KMS-11 (cell line): ENCODE measurements at regions not wholly inside any gene's neighbourhood (a gene's known extent, or its start where the extent isn't known, plus 50 kb on each side); places are given as distances from the start of the nearest gene placed in this dataset.
"Not testable (repeated sequence)": the region's sequence is repeated elsewhere in the genome, so short reads cannot be mapped to it uniquely, and the experiment has no call there.

Experiments
- H2AFZ ChIP-seq: fragments of 200-600 bp; sonication (generic); 2 replicates; pipeline ENCODE4 v1.6.1; 2016; ENCODE audit warnings: antibody characterized with exemption, mixed run types, low read depth
- H3K27ac ChIP-seq: fragments of 200-600 bp; sonication (generic); 2 replicates; pipeline ENCODE4 v1.6.1; 2016; ENCODE audit warnings: mild to moderate bottlenecking, mixed run types
- H3K27me3 ChIP-seq: fragments of 200-600 bp; sonication (generic); 2 replicates; pipeline ENCODE4 v1.6.1; 2017; ENCODE audit warnings: mild to moderate bottlenecking, low read depth, mixed run types, moderate library complexity; ENCODE audit not compliant: insufficient read depth
- H3K36me3 ChIP-seq: fragments of 200-600 bp; sonication (generic); 2 replicates; pipeline ENCODE4 v1.6.1; 2017; ENCODE audit warnings: mild to moderate bottlenecking, mixed run types; ENCODE audit not compliant: insufficient read depth
- H3K4me1 ChIP-seq: fragments of 200-600 bp; sonication (generic); 2 replicates; pipeline ENCODE4 v1.6.1; 2016; ENCODE audit warnings: mild to moderate bottlenecking, low read depth, mixed run types; ENCODE audit not compliant: poor library complexity, severe bottlenecking
- H3K4me2 ChIP-seq: fragments of 200-600 bp; sonication (generic); 2 replicates; pipeline ENCODE4 v1.7.0; 2016; ENCODE audit warnings: mild to moderate bottlenecking, mixed run types
- H3K4me3 ChIP-seq: fragments of 200-600 bp; sonication (generic); IDR thresholded peaks from 2 replicates; pipeline ENCODE4 v1.6.1; 2017; ENCODE audit warnings: low read depth, low read length, mixed read lengths; ENCODE audit not compliant: insufficient read depth
- H3K79me2 ChIP-seq: fragments of 200-600 bp; sonication (generic); 2 replicates; pipeline ENCODE4 v1.6.1; 2016; ENCODE audit warnings: low read depth, mixed run types; ENCODE audit not compliant: insufficient read depth
- H3K9ac ChIP-seq: fragments of 200-600 bp; sonication (generic); 2 replicates; pipeline ENCODE4 v1.6.1; 2016; ENCODE audit warnings: mild to moderate bottlenecking, mixed run types
- H4K20me1 ChIP-seq: fragments of 200-600 bp; sonication (generic); 2 replicates; pipeline ENCODE4 v1.6.1; 2016; ENCODE audit warnings: mild to moderate bottlenecking, mixed run types; ENCODE audit not compliant: insufficient read depth
- TF ChIP-seq, protein P1 (sequence below): fragments of 200-600 bp; sonication (generic); conservative IDR thresholded peaks from 2 replicates; pipeline ENCODE4 v1.6.1; 2017; ENCODE audit warnings: low read depth, mild to moderate bottlenecking, antibody characterized with exemption, low read length, moderate library complexity, mixed read lengths

GRCh38 chr10:30133198-30133597 lies 73.8 kb upstream of the JCAD start:
- no peaks in the 10 kb centered on the region for H4K20me1 ChIP-seq
- H3K79me2 ChIP-seq = no peaks in the 10 kb centered on the region
- H2AFZ ChIP-seq = no peak overlapping the region
- H3K9ac ChIP-seq = no peak overlapping the region
- TF ChIP-seq, protein P1, sequence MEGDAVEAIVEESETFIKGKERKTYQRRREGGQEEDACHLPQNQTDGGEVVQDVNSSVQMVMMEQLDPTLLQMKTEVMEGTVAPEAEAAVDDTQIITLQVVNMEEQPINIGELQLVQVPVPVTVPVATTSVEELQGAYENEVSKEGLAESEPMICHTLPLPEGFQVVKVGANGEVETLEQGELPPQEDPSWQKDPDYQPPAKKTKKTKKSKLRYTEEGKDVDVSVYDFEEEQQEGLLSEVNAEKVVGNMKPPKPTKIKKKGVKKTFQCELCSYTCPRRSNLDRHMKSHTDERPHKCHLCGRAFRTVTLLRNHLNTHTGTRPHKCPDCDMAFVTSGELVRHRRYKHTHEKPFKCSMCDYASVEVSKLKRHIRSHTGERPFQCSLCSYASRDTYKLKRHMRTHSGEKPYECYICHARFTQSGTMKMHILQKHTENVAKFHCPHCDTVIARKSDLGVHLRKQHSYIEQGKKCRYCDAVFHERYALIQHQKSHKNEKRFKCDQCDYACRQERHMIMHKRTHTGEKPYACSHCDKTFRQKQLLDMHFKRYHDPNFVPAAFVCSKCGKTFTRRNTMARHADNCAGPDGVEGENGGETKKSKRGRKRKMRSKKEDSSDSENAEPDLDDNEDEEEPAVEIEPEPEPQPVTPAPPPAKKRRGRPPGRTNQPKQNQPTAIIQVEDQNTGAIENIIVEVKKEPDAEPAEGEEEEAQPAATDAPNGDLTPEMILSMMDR = no peak
- H3K4me1 ChIP-seq = no peaks in the 10 kb centered on the region
- no peaks in the 10 kb centered on the region for H3K36me3 ChIP-seq
- no peaks in the 10 kb centered on the region for H3K27me3 ChIP-seq
- H3K27ac ChIP-seq = no peak overlapping the region
- no peak overlapping the region for H3K4me2 ChIP-seq
- no peak overlapping the region for H3K4me3 ChIP-seq

- not testable (repeated sequence) for H3K79me2 ChIP-seq, H2AFZ ChIP-seq, H3K27ac ChIP-seq, H3K27me3 ChIP-seq, H3K4me1 ChIP-seq, H3K4me2 ChIP-seq, H3K36me3 ChIP-seq, H3K9ac ChIP-seq, H3K4me3 ChIP-seq, H4K20me1 ChIP-seq
These were observed 72.0 kb upstream of the JCAD start for GRCh38 chr10:30131369-30131768.

- H3K4me3 ChIP-seq, H3K4me1 ChIP-seq, H3K4me2 ChIP-seq, H3K79me2 ChIP-seq, H3K27me3 ChIP-seq, H3K9ac ChIP-seq, H3K27ac ChIP-seq, H3K36me3 ChIP-seq, H2AFZ ChIP-seq, H4K20me1 ChIP-seq: not testable (repeated sequence)
These were observed 69.9 kb upstream of the JCAD start for GRCh38 chr10:30129326-30129725.

DNA sequence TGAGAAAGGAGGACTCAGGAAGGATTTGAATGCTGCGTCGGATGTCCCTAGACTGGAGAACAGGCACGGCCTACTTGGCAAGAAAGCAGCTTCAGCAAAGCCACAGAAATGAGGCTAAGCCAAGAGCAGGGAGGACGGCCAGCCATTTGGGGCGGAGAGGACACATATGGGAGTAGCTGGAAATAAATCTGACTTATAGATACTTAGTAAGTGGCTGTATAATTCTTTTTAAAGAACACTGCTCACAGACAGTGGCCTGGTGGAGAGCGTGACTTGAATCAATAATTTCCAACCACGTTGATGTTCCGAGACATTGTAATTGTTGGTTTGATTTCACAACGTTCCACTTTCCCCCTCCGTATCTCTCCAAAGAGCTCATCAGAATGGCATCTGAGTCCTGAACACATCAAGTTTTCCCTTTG lies 67.7 kb upstream of the JCAD start:
- no peak overlapping the region for H3K4me2 ChIP-seq
- H3K4me3 ChIP-seq = no peak overlapping the region
- TF ChIP-seq, protein P1 = no peak

GRCh38 chr10:30125496-30125895 lies 66.1 kb upstream of the JCAD start:
- TF ChIP-seq, protein P1 = no peak
- no peak overlapping the region for H2AFZ ChIP-seq
- H3K27ac ChIP-seq = no peak overlapping the region
- no peak overlapping the region for H3K4me3 ChIP-seq
- no peak overlapping the region for H3K9ac ChIP-seq
- no peaks in the 10 kb centered on the region for H4K20me1 ChIP-seq
- no peak overlapping the region for H3K4me2 ChIP-seq
- no peaks in the 10 kb centered on the region for H3K36me3 ChIP-seq
- H3K4me1 ChIP-seq = no peaks in the 10 kb centered on the region
- H3K79me2 ChIP-seq = no peaks in the 10 kb centered on the region
- H3K27me3 ChIP-seq = no peaks in the 10 kb centered on the region

More for the DNA sequence above, 67.7 kb upstream of the JCAD start:
- Histone ChIP-seq H3K36me3 (no peaks in the 10 kb centered on the region), H2AFZ (no peak overlapping the region), H3K4me1 (no peaks in the 10 kb centered on the region), H3K27ac (no peak overlapping the region), H3K9ac (no peak overlapping the region), H4K20me1 (no peaks in the 10 kb centered on the region), H3K79me2 (no peaks in the 10 kb centered on the region), H3K27me3 (no peaks in the 10 kb centered on the region)
